ENCODE measurements at regions not wholly inside any gene's neighbourhood (a gene's known extent, or its start where the extent isn't known, plus 50 kb on each side); places are given as distances from the start of the nearest gene placed in this dataset.
"Not testable (repeated sequence)": the region's sequence is repeated elsewhere in the genome, so short reads cannot be mapped to it uniquely, and the experiment has no call there.

- H3K4me1 Mint-ChIP-seq: no peaks in the 10 kb centered on the region
- H3K27me3 Mint-ChIP-seq: peaks cover 3% of the 10 kb centered on the region
- H3K9me3 Mint-ChIP-seq: no peaks in the 10 kb centered on the region
- no peaks in the 10 kb centered on the region for H3K36me3 Mint-ChIP-seq (ENCODE audit: low read depth)
- no peak for DNase-seq
- intact Hi-C loops (cut with micrococcal nuclease): no loop called here
- H3K27ac Mint-ChIP-seq: no peak overlapping the region
- H3K4me3 Mint-ChIP-seq: no peak overlapping the region
These were observed 63.8 kb downstream of the UNCX start for GRCh38 chr7:1296356-1296981.

- Mint-ChIP-seq H3K4me1 (no peaks in the 10 kb centered on the region), H3K27ac (no peak overlapping the region), H3K27me3 (no peaks in the 10 kb centered on the region), H3K9me3 (no peaks in the 10 kb centered on the region), H3K4me3 (no peak overlapping the region), H3K36me3 (ENCODE audit: low read depth) (no peaks in the 10 kb centered on the region)
- no peak for DNase-seq
- intact Hi-C loops (cut with micrococcal nuclease): no loop called here
These were observed 64.6 kb downstream of the UNCX start for GRCh38 chr7:1297017-1297960.

GRCh38 chr7:1298051-1298930, 65.6 kb downstream of the UNCX start:
- Mint-ChIP-seq H3K4me3 (no peak overlapping the region), H3K9me3 (no peaks in the 10 kb centered on the region)

GRCh38 chr7:1298931-1299885, 66.5 kb downstream of the UNCX start:
- DNase-seq: no peak
- no peak overlapping the region for H3K27ac Mint-ChIP-seq
- no peaks in the 10 kb centered on the region for H3K36me3 Mint-ChIP-seq (ENCODE audit: low read depth)
- no peaks in the 10 kb centered on the region for H3K27me3 Mint-ChIP-seq
- no peaks in the 10 kb centered on the region for H3K4me1 Mint-ChIP-seq
- intact Hi-C loops (cut with micrococcal nuclease): no loop called here
- H3K9me3 Mint-ChIP-seq: no peaks in the 10 kb centered on the region
- no peak overlapping the region for H3K4me3 Mint-ChIP-seq

More at GRCh38 chr7:1298051-1298930, 65.6 kb downstream of the UNCX start:
- H3K4me1 Mint-ChIP-seq: no peaks in the 10 kb centered on the region
- H3K27me3 Mint-ChIP-seq: no peaks in the 10 kb centered on the region
- DNase-seq: no peak
- H3K36me3 Mint-ChIP-seq (ENCODE audit: low read depth): no peaks in the 10 kb centered on the region
- no peak overlapping the region for H3K27ac Mint-ChIP-seq
- intact Hi-C loops (cut with micrococcal nuclease): no loop called here

- Mint-ChIP-seq H3K27me3 (no peaks in the 10 kb centered on the region), H3K4me3 (no peak overlapping the region), H3K27ac (no peak overlapping the region), H3K4me1 (no peaks in the 10 kb centered on the region), H3K9me3 (no peaks in the 10 kb centered on the region), H3K36me3 (ENCODE audit: low read depth) (no peaks in the 10 kb centered on the region)
- DNase-seq: no peak
- intact Hi-C loops (cut with micrococcal nuclease): no loop called here
These were observed 67.5 kb downstream of the UNCX start for GRCh38 chr7:1300206-1300605.

- no peak for DNase-seq
- Mint-ChIP-seq H3K9me3 (no peaks in the 10 kb centered on the region), H3K27me3 (no peaks in the 10 kb centered on the region), H3K4me1 (no peaks in the 10 kb centered on the region), H3K27ac (no peak overlapping the region), H3K36me3 (ENCODE audit: low read depth) (no peaks in the 10 kb centered on the region), H3K4me3 (no peak overlapping the region)
- intact Hi-C loops (cut with micrococcal nuclease): no loop called here
These were observed 68.0 kb downstream of the UNCX start for GRCh38 chr7:1300636-1301035.

GRCh38 chr7:1301054-1301881, 68.6 kb downstream of the UNCX start:
- DNase-seq: no peak
- Mint-ChIP-seq H3K27ac (no peak overlapping the region), H3K36me3 (ENCODE audit: low read depth) (no peaks in the 10 kb centered on the region), H3K9me3 (no peaks in the 10 kb centered on the region), H3K4me1 (no peaks in the 10 kb centered on the region), H3K4me3 (no peak overlapping the region), H3K27me3 (no peaks in the 10 kb centered on the region)
- intact Hi-C loops (cut with micrococcal nuclease): no loop called here

- Mint-ChIP-seq H3K27ac (no peak overlapping the region), H3K27me3 (no peaks in the 10 kb centered on the region), H3K9me3 (no peaks in the 10 kb centered on the region), H3K36me3 (ENCODE audit: low read depth) (no peaks in the 10 kb centered on the region), H3K4me3 (no peak overlapping the region), H3K4me1 (no peaks in the 10 kb centered on the region)
- no peak for DNase-seq
- intact Hi-C loops (cut with micrococcal nuclease): no loop called here
These were observed 69.2 kb downstream of the UNCX start for GRCh38 chr7:1301882-1302251.

GRCh38 chr7:1302936-1303335, 70.3 kb downstream of the UNCX start:
- intact Hi-C loops (cut with micrococcal nuclease): no loop called here
- no peaks in the 10 kb centered on the region for H3K36me3 Mint-ChIP-seq (ENCODE audit: low read depth)
- no peak for DNase-seq
- no peaks in the 10 kb centered on the region for H3K4me1 Mint-ChIP-seq
- H3K9me3 Mint-ChIP-seq: no peaks in the 10 kb centered on the region
- H3K27ac Mint-ChIP-seq: no peak overlapping the region
- no peak overlapping the region for H3K4me3 Mint-ChIP-seq
- H3K27me3 Mint-ChIP-seq: no peaks in the 10 kb centered on the region

GRCh38 chr7:1304011-1304410, 71.3 kb downstream of the UNCX start:
- H3K27me3 Mint-ChIP-seq; DNase-seq; H3K36me3 Mint-ChIP-seq (ENCODE audit: low read depth); H3K4me3 Mint-ChIP-seq; H3K9me3 Mint-ChIP-seq; H3K4me1 Mint-ChIP-seq; intact Hi-C loops (cut with micrococcal nuclease); H3K27ac Mint-ChIP-seq: not testable (repeated sequence)

- intact Hi-C loops (cut with micrococcal nuclease): no loop called here
- Mint-ChIP-seq H3K36me3 (ENCODE audit: low read depth) (no peaks in the 10 kb centered on the region), H3K27ac (no peak overlapping the region), H3K4me3 (no peak overlapping the region), H3K4me1 (no peaks in the 10 kb centered on the region), H3K27me3 (no peaks in the 10 kb centered on the region), H3K9me3 (no peaks in the 10 kb centered on the region)
- DNase-seq: no peak
These were observed 73.2 kb downstream of the UNCX start for GRCh38 chr7:1305873-1306272.

- Mint-ChIP-seq H3K36me3 (ENCODE audit: low read depth) (no peaks in the 10 kb centered on the region), H3K4me3 (no peak overlapping the region), H3K4me1 (no peaks in the 10 kb centered on the region), H3K9me3 (no peaks in the 10 kb centered on the region), H3K27ac (no peak overlapping the region), H3K27me3 (no peaks in the 10 kb centered on the region)
- intact Hi-C loops (cut with micrococcal nuclease): no loop called here
- DNase-seq: no peak
These were observed 75.2 kb downstream of the UNCX start for GRCh38 chr7:1307828-1308227.

Data from activated CD4-positive, alpha-beta T cell treated with anti-CD3 and anti-CD28 coated beads, Interleukin-2, amount 10 ng/mL, durations not matched to agents 24 days and 14 days (primary cell).